Stomach (tissue), 8 donors: ENCODE measurements at regions not wholly inside any gene's neighbourhood (a gene's known extent, or its start where the extent isn't known, plus 50 kb on each side); places are given as distances from the start of the nearest gene placed in this dataset.

Experiments used
- DNase-seq, 2 donors: peaks; one replicate each; pipeline versions ENCODE4 v3.0.0 to v3.0.0-alpha.2; 2013 to 2019
- H3K27ac ChIP-seq, 5 donors: fragments of 200-600 bp in 4 of 5; sonication (generic) in 4 of 5; one replicate each; pipeline ENCODE4 v1.5.1; 2013 to 2019; ENCODE audit warnings: mild to moderate bottlenecking in 1 of 5, moderate library complexity in 1 of 5
- H3K27me3 ChIP-seq, 3 donors: fragments of 200-600 bp; sonication (generic); one replicate each; pipeline ENCODE4 v1.5.1; 2017 to 2019; ENCODE audit warnings: mixed run types in 1 of 3
- H3K36me3 ChIP-seq, 4 donors: fragments of 200-600 bp; sonication (generic); 1 replicate in 3 of 4; 2 replicates in 1 of 4; pipeline ENCODE4 v1.5.1; 2016 to 2019
- H3K4me1 ChIP-seq, 4 donors: fragments of 200-600 bp; sonication (generic); one replicate each; pipeline ENCODE4 v1.5.1; 2016 to 2019
- H3K4me3 ChIP-seq, 4 donors: fragments of 200-600 bp; sonication (generic) in 3 of 4; one replicate each; pipeline ENCODE4 v1.5.1; 2016 to 2019; ENCODE audit warnings: mild to moderate bottlenecking in 1 of 4
- H3K9me3 ChIP-seq, 4 donors: fragments of 200-600 bp; sonication (generic); one replicate each; pipeline ENCODE4 v1.5.1; 2016 to 2019
- CTCF ChIP-seq, 7 experiments: fragments of 450-650 bp in 4 of 7; fragments of 200-600 bp in 3 of 7; sonication (generic) in 3 of 7; IDR thresholded peaks; one replicate each; pipeline ENCODE4 v1.5.1; 2016 to 2019; ENCODE audit warnings: antibody characterized with exemption in 7 of 7, control low read depth in 2 of 7, mild to moderate bottlenecking in 1 of 7
- EP300 ChIP-seq: sonication (generic); formaldehyde crosslinking; IDR thresholded peaks from one replicate; pipeline ENCODE4 v1.6.1; 2017; ENCODE audit warnings: antibody characterized with exemption
- POLR2A ChIP-seq, 4 donors: fragments of 450-650 bp; IDR thresholded peaks; one replicate each; pipeline ENCODE4 v1.6.1; 2016; ENCODE audit warnings: antibody characterized with exemption in 4 of 4, control low read depth in 2 of 4, mild to moderate bottlenecking in 1 of 4, moderate library complexity in 1 of 4
- POLR2AphosphoS5 ChIP-seq, 3 donors: sonication (generic); formaldehyde crosslinking; IDR thresholded peaks; one replicate each; pipeline ENCODE4 v1.6.1; 2016; ENCODE audit warnings: antibody characterized with exemption in 3 of 3
- WGBS, 5 donors: extraction: QIAGEN DNeasy Blood & Tissue Kit in 3 of 5; methylation state at CpG; one replicate each; pipeline versions ENCODE4 v1.1.5 to v1.1.7; 2013 to 2018; 5-methylcytosine and 5-hydroxymethylcytosine counted together
- intact Hi-C: fragments of 100-400 bp; cut with DNase I; formaldehyde crosslinking; loops from one replicate; pipeline ENCODE4 v1.15.1; 2023; ENCODE audit warnings: low total_unique reads
- donor health status: healthy with polysubstance abuse.
- donor health status: Bipolar disorder and iron deficiency.
- donor health status: healthy.

DNA sequence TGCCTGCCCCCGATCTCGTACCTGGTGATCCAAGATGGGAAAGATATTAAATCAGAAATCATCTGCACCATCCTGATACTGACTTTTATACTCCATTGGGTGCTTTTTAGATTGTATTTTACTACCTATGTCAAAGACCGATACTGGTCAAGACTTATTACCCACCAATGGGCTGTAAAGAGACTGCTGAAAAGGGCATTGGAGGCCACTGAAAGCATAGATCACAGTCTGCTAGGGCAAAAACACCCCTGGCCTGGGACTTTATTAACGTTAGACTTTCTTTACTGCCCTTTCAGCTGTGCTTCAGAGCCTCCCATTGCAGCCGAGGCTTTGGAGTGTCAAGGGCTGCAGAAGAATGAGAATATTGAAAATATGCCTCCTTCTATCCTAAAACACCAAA, 472.8 kb upstream of the DDX18 start:
- WGBS, 5 donors, result 80 to 89% (median 86%) methylated on average over 5 of the region's 5 CpGs
- no peak overlapping the region for H3K27ac ChIP-seq
- TF ChIP-seq EP300, result no peak
- TF ChIP-seq POLR2AphosphoS5 (IDR thresholded peaks at IDR 0.05), result no peak
- TF ChIP-seq CTCF (IDR thresholded peaks at IDR 0.05), result no peak
- no peak for TF ChIP-seq POLR2A (IDR thresholded peaks at IDR 0.05)
- H3K4me1 ChIP-seq, result no peaks in the 10 kb centered on the region
- H3K4me3 ChIP-seq, result no peak overlapping the region
- H3K27me3 ChIP-seq, result no peaks in the 10 kb centered on the region
- no peak for DNase-seq
- H3K9me3 ChIP-seq, result no peaks in the 10 kb centered on the region
- intact Hi-C loops, result no loop called here
- no peaks in the 10 kb centered on the region for H3K36me3 ChIP-seq

DNA sequence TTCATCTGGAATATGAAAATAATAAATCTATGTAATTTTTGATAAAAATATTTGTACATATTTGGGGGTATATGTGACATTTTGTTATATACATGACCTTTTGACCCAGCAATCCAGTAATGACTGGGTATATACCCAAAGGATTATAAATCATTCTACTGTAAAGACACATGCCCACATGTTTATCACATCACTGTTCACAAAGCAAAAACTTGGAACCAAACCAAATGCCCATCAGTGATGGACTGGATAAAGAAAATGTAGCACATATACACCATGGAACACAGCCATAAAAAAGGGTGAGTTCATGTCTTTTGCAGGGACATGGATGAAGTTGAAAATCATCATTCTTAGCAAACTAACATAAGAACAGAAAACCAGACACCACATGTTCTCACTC, 472.1 kb upstream of the DDX18 start:
- H3K27me3 ChIP-seq, result no peaks in the 10 kb centered on the region
- no peaks in the 10 kb centered on the region for H3K36me3 ChIP-seq
- H3K27ac ChIP-seq, result no peak overlapping the region
- no peaks in the 10 kb centered on the region for H3K9me3 ChIP-seq
- intact Hi-C loops, result no loop called here
- H3K4me1 ChIP-seq, result no peaks in the 10 kb centered on the region
- DNase-seq, result no peak
- no peak for TF ChIP-seq CTCF (IDR thresholded peaks at IDR 0.05)
- TF ChIP-seq POLR2AphosphoS5 (IDR thresholded peaks at IDR 0.05), result no peak
- TF ChIP-seq POLR2A (IDR thresholded peaks at IDR 0.05), result no peak
- TF ChIP-seq EP300, result no peak
- no peak overlapping the region for H3K4me3 ChIP-seq

DNA sequence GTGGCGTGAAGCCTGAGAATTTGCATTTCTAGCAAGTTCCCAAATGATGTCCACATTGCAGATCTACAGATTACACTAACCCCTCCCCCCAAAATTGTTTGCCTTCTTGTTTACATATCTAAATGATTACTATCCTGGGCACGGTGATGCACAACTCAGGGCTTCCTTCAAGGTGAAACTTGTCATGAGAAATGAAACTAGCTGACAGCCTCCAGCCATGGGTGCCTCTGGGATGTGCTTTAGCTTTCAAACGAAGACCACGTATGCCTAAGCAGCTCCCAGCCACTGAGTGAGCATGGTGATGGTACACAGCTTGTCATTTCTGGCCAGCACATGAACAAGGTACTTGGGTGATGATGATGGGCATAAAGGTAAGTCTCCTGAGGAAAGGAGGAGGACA, 464.8 kb upstream of the DDX18 start:
- intact Hi-C loops, result no loop called here
- TF ChIP-seq POLR2AphosphoS5 (IDR thresholded peaks at IDR 0.05) (no peak), POLR2A (IDR thresholded peaks at IDR 0.05) (no peak), EP300 (no peak), CTCF (IDR thresholded peaks at IDR 0.05) (no peak)
- Histone ChIP-seq H3K4me1 (no peaks in the 10 kb centered on the region), H3K27ac (no peak overlapping the region), H3K9me3 (no peaks in the 10 kb centered on the region), H3K27me3 (no peaks in the 10 kb centered on the region), H3K36me3 (no peaks in the 10 kb centered on the region), H3K4me3 (no peak overlapping the region)
- WGBS, 5 donors, result 55 to 72% (median 67%) methylated on average over 4 of the region's 4 CpGs
- DNase-seq, result no peak

DNA sequence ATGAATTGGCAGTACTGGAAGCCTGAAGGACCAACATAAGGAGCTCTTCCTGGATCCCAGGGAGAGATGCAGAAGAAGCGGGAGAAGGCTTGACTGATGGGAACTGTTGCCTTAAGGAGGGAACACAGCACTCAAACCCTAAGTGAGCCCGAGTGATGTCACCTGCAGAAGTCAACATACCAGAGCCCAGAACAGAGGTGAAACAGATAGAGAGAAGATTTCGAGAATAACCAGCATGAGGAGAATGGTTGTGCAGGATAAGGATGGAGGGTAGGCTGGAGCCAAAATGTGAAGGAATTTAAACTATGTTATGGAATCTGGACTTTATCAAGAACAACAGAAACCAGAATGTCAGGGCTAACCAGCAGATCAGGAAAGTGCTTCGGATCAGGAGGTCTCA, 463.1 kb upstream of the DDX18 start:
- TF ChIP-seq CTCF (IDR thresholded peaks at IDR 0.05), result no peak
- no peak for TF ChIP-seq EP300
- TF ChIP-seq POLR2AphosphoS5 (IDR thresholded peaks at IDR 0.05), result no peak
- no peak for TF ChIP-seq POLR2A (IDR thresholded peaks at IDR 0.05)
- 78 to 84% (median 83%) methylated on average over 4 of the region's 4 CpGs for WGBS, 5 donors
- H3K36me3 ChIP-seq, result no peaks in the 10 kb centered on the region
- no peak overlapping the region for H3K4me3 ChIP-seq
- no peaks in the 10 kb centered on the region for H3K4me1 ChIP-seq
- no peaks in the 10 kb centered on the region for H3K9me3 ChIP-seq
- intact Hi-C loops, result no loop called here
- no peaks in the 10 kb centered on the region for H3K27me3 ChIP-seq
- H3K27ac ChIP-seq, result no peak overlapping the region
- DNase-seq, result no peak
